ENCODE measurements at regions not wholly inside any gene's neighbourhood (a gene's known extent, or its start where the extent isn't known, plus 50 kb on each side); places are given as distances from the start of the nearest gene placed in this dataset.

- H3K4me3 ChIP-seq (ENCODE audit: control insufficient read depth, low read depth, low read length) = no peak overlapping the region
- DNase-seq (ENCODE audit: low read depth) = no peak
- TF ChIP-seq CTCF (IDR thresholded peaks at IDR 0.05; ENCODE audit: control insufficient read depth, insufficient read depth, low read depth, low read length, missing control alignments) = no peak
Observed at GRCh38 chr17:52395308-52395707, 236.8 kb upstream of the CA10 start.

DNA sequence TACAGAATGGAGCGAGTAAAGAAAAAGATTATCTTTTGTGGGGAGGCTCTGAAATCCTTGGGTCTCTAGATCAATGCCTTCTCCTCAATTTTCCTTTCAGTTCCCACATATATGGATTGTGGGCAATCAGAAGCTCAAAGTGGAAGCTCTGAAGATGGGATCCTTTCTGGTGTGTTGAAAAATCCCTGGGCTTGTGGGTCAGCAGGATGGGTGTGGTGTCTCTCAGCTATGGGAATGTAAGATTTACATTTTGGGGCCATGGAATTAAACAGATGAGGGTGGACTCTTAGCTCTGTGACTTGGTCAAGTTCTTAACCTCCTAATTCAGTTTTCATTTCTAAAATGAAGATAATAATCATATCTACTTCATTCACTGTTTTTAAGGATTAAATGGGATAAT lies 231.9 kb upstream of the CA10 start:
- DNase-seq (ENCODE audit: low read depth) = no peak
- TF ChIP-seq CTCF (IDR thresholded peaks at IDR 0.05; ENCODE audit: control insufficient read depth, insufficient read depth, low read depth, low read length, missing control alignments) = no peak

DNA sequence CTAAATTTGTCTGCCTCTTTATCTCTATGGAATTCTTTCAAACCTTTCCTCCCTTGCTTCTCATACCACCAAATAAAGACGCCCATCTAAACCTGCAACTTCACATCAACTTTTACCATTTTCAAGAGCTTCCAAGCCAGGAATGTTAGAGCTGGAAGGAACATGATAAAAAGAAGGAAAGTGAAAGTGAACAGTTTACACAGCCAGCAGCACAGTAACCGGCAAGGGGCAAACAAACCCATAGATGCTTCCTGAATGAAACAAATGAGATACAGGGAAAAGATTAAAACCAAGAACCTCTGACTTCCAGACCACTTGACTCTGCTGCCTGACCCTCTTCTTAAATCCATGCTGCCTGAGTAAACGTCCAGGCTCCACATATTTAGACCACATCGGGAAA lies 231.1 kb upstream of the CA10 start:
- DNase-seq (ENCODE audit: low read depth) = no peak
- TF ChIP-seq CTCF (IDR thresholded peaks at IDR 0.05; ENCODE audit: control insufficient read depth, insufficient read depth, low read depth, low read length, missing control alignments) = no peak
- no peak overlapping the region for H3K4me3 ChIP-seq (ENCODE audit: control insufficient read depth, low read depth, low read length)

More for the DNA sequence above, 231.9 kb upstream of the CA10 start:
- H3K4me3 ChIP-seq (ENCODE audit: control insufficient read depth, low read depth, low read length) = no peak overlapping the region

DNA sequence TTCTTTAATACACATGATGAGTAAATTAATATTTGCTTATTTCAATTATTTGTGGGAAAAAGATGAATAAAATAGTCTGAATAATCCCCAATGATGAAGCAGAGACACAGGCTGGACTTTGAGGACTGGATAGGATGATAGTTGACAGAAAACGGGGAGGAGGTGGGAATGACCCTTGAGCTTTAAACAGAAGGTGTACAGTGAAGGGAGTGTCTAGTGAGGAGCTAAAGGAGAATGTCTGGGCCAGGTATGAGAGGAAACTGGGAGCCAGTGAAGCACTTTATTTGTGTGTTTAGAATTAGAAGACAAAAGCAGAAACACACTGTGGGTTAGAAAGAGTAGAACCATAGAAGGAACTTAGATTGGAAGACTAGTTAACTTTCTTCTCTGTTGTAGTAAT lies 230.4 kb upstream of the CA10 start:
- no peak for DNase-seq (ENCODE audit: low read depth)

GRCh38 chr17:52384695-52385094 lies 226.2 kb upstream of the CA10 start:
- no peak overlapping the region for H3K4me3 ChIP-seq (ENCODE audit: control insufficient read depth, low read depth, low read length)
- no peak for DNase-seq (ENCODE audit: low read depth)
- TF ChIP-seq CTCF (IDR thresholded peaks at IDR 0.05; ENCODE audit: control insufficient read depth, insufficient read depth, low read depth, low read length, missing control alignments) = no peak

More for the DNA sequence above, 230.4 kb upstream of the CA10 start:
- no peak overlapping the region for H3K4me3 ChIP-seq (ENCODE audit: control insufficient read depth, low read depth, low read length)
- no peak for TF ChIP-seq CTCF (IDR thresholded peaks at IDR 0.05; ENCODE audit: control insufficient read depth, insufficient read depth, low read depth, low read length, missing control alignments)

DNA sequence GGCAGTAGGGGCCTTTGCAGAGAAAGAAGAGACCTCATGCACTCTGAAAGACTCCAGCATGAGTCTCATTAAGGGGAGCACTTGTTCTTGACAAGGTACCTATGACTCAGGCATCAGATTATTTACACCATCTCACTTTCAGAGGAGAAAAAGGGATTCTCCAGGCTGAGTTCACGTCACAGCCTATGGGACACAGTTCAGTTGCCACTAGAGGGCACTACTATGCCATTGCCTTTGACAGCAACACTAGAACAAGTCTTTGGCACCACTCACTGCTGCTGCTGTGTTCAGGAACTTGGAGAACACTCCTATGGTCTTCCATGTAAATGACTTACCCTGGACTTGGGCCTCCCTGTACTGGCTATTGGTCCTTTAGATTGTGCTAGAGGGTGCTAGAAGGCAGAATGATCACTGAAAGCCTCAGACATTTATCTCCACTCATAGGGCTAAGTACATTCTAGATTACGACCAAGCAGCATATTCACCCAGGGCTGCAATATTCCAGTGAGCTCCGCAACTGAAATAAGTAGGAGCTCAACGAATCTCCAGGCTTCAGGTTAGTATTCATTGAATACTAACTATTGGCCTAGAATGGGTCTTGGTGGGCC lies 225.1 kb upstream of the CA10 start:
- TF ChIP-seq CTCF (IDR thresholded peaks at IDR 0.05; ENCODE audit: control insufficient read depth, insufficient read depth, low read depth, low read length, missing control alignments) = peak; percentile 11
- H3K4me3 ChIP-seq (ENCODE audit: control insufficient read depth, low read depth, low read length) = no peak overlapping the region
- DNase-seq (ENCODE audit: low read depth) = no peak

- TF ChIP-seq CTCF (IDR thresholded peaks at IDR 0.05; ENCODE audit: control insufficient read depth, insufficient read depth, low read depth, low read length, missing control alignments) = no peak
- no peak overlapping the region for H3K4me3 ChIP-seq (ENCODE audit: control insufficient read depth, low read depth, low read length)
- DNase-seq (ENCODE audit: low read depth) = no peak
Observed at GRCh38 chr17:52378860-52379259, 220.3 kb upstream of the CA10 start.

Measured in AG09309 (cell line).